ENCODE measurements at regions not wholly inside any gene's neighbourhood (a gene's known extent, or its start where the extent isn't known, plus 50 kb on each side); places are given as distances from the start of the nearest gene placed in this dataset.

DNA sequence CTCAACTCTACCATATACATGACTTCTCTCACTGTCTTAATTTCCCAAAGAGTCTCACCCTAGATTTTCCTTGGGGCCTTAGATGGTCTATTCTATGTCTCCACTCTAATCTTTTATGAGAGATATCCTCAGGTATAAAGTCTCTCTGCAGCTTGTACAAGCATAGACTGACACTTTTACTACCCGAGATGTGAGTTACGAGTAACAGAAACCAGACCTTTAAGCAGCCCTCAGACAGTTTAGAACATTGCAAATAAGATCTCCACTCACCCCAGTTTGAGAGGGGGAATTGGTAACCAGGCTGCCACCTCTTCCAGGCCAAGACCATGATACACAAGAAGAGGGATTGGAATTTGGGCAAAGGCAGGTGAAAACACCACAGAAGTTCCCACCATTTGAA lies 542.5 kb downstream of the TLE4 start:
- DNase-seq (ENCODE audit: low spot score) = no peak
- H3K4me2 ChIP-seq (ENCODE audit: insufficient read depth, low read length, poor library complexity, severe bottlenecking) = no peak overlapping the region
- H2AK5ac ChIP-seq (ENCODE audit: low read depth, low read length) = no peak overlapping the region
- H2BK15ac ChIP-seq (ENCODE audit: low read length) = no peak overlapping the region
- no peaks in the 10 kb centered on the region for H3K36me3 ChIP-seq (replicated peaks in 1 of 2; ENCODE audit: control insufficient read depth in 2 of 2, insufficient read depth in 2 of 2, low read length in 2 of 2)
- H3K9ac ChIP-seq (ENCODE audit: low read depth, low read length, poor library complexity) = no peak overlapping the region
- WGBS, 2 donors (ENCODE audit: extremely low coverage in 2 of 2, insufficient read length in 2 of 2, insufficient replicate concordance in 1 of 2) = no CpG with 5 or more reads among the region's 2 CpGs
- H3K4me1 ChIP-seq (ENCODE audit: control insufficient read depth in 2 of 2, insufficient read depth in 1 of 2, low read depth in 1 of 2, low read length in 2 of 2) = no peaks in the 10 kb centered on the region
- no peaks in the 10 kb centered on the region for H3K27me3 ChIP-seq (ENCODE audit: control insufficient read depth in 3 of 3, insufficient read depth in 3 of 3, low read depth in 1 of 3, low read length in 3 of 3)
- no peak overlapping the region for H2BK5ac ChIP-seq (ENCODE audit: low read length)
- no peak overlapping the region for H3K4me3 ChIP-seq (ENCODE audit: low read length in 2 of 2)
- H2BK120ac ChIP-seq (ENCODE audit: low read depth, low read length) = no peak overlapping the region
- no peak overlapping the region for H4K8ac ChIP-seq (ENCODE audit: low read depth, low read length)
- no peak overlapping the region for H3K4ac ChIP-seq (ENCODE audit: low read length)
- no peak overlapping the region for H3K14ac ChIP-seq (ENCODE audit: low read length)
- no peak overlapping the region for H2BK12ac ChIP-seq (ENCODE audit: low read length)
- no peak overlapping the region for H3K18ac ChIP-seq (ENCODE audit: low read length)
- H3K27ac ChIP-seq (replicated peaks; ENCODE audit: low read length) = no peak overlapping the region
- no peaks in the 10 kb centered on the region for H3K9me3 ChIP-seq (replicated peaks in 1 of 2; ENCODE audit: control insufficient read depth in 2 of 2, insufficient read depth in 1 of 2, low read depth in 1 of 2, low read length in 2 of 2)
- no peak overlapping the region for H3K23ac ChIP-seq (ENCODE audit: low read depth, low read length, poor library complexity)
- H4K91ac ChIP-seq (ENCODE audit: low read depth, low read length, poor library complexity) = no peak overlapping the region
- no peaks in the 10 kb centered on the region for H3K79me1 ChIP-seq (ENCODE audit: low read depth, low read length)
- no peak overlapping the region for H2AFZ ChIP-seq (ENCODE audit: low read length)

GRCh38 chr9:80107931-80108660 lies 536.3 kb downstream of the TLE4 start:
- no CpG with 5 or more reads among the region's 3 CpGs for WGBS, 2 donors (ENCODE audit: extremely low coverage in 2 of 2, insufficient read length in 2 of 2, insufficient replicate concordance in 1 of 2)
- H2BK120ac ChIP-seq (ENCODE audit: low read depth, low read length) = no peak overlapping the region
- H3K9ac ChIP-seq (ENCODE audit: low read depth, low read length, poor library complexity) = no peak overlapping the region
- H4K8ac ChIP-seq (ENCODE audit: low read depth, low read length) = no peak overlapping the region
- H3K79me1 ChIP-seq (ENCODE audit: low read depth, low read length) = no peaks in the 10 kb centered on the region
- H3K9me3 ChIP-seq (replicated peaks in 1 of 2; ENCODE audit: control insufficient read depth in 2 of 2, insufficient read depth in 1 of 2, low read depth in 1 of 2, low read length in 2 of 2) = no peaks in the 10 kb centered on the region
- no peak overlapping the region for H3K27ac ChIP-seq (replicated peaks; ENCODE audit: low read length)
- no peak overlapping the region for H3K4me2 ChIP-seq (ENCODE audit: insufficient read depth, low read length, poor library complexity, severe bottlenecking)
- no peak overlapping the region for H2BK12ac ChIP-seq (ENCODE audit: low read length)
- no peak overlapping the region for H3K23ac ChIP-seq (ENCODE audit: low read depth, low read length, poor library complexity)
- no peaks in the 10 kb centered on the region for H3K36me3 ChIP-seq (replicated peaks in 1 of 2; ENCODE audit: control insufficient read depth in 2 of 2, insufficient read depth in 2 of 2, low read length in 2 of 2)
- DNase-seq (ENCODE audit: low spot score) = no peak
- H3K18ac ChIP-seq (ENCODE audit: low read length) = no peak overlapping the region
- no peaks in the 10 kb centered on the region for H3K27me3 ChIP-seq (ENCODE audit: control insufficient read depth in 3 of 3, insufficient read depth in 3 of 3, low read depth in 1 of 3, low read length in 3 of 3)
- no peak overlapping the region for H3K14ac ChIP-seq (ENCODE audit: low read length)
- H3K4me1 ChIP-seq (ENCODE audit: control insufficient read depth in 2 of 2, insufficient read depth in 1 of 2, low read depth in 1 of 2, low read length in 2 of 2) = no peaks in the 10 kb centered on the region
- no peak overlapping the region for H4K91ac ChIP-seq (ENCODE audit: low read depth, low read length, poor library complexity)
- H3K4ac ChIP-seq (ENCODE audit: low read length) = no peak overlapping the region
- H2BK5ac ChIP-seq (ENCODE audit: low read length) = no peak overlapping the region
- no peak overlapping the region for H3K4me3 ChIP-seq (ENCODE audit: low read length in 2 of 2)
- no peak overlapping the region for H2BK15ac ChIP-seq (ENCODE audit: low read length)
- H2AFZ ChIP-seq (ENCODE audit: low read length) = no peak overlapping the region
- no peak overlapping the region for H2AK5ac ChIP-seq (ENCODE audit: low read depth, low read length)

GRCh38 chr9:80097476-80097875 lies 525.7 kb downstream of the TLE4 start:
- WGBS, 2 donors (ENCODE audit: extremely low coverage in 2 of 2, insufficient read length in 2 of 2, insufficient replicate concordance in 1 of 2) = no CpG with 5 or more reads among the region's 4 CpGs
- no peaks in the 10 kb centered on the region for H3K36me3 ChIP-seq (replicated peaks in 1 of 2; ENCODE audit: control insufficient read depth in 2 of 2, insufficient read depth in 2 of 2, low read length in 2 of 2)
- H2BK15ac ChIP-seq (ENCODE audit: low read length) = no peak overlapping the region
- no peaks in the 10 kb centered on the region for H3K79me1 ChIP-seq (ENCODE audit: low read depth, low read length)
- H3K27ac ChIP-seq (replicated peaks; ENCODE audit: low read length) = no peak overlapping the region
- H2BK12ac ChIP-seq (ENCODE audit: low read length) = no peak overlapping the region
- H2BK120ac ChIP-seq (ENCODE audit: low read depth, low read length) = no peak overlapping the region
- H3K4me3 ChIP-seq (ENCODE audit: low read length in 2 of 2) = no peak overlapping the region
- H3K4me1 ChIP-seq (ENCODE audit: control insufficient read depth in 2 of 2, insufficient read depth in 1 of 2, low read depth in 1 of 2, low read length in 2 of 2) = no peaks in the 10 kb centered on the region
- H3K14ac ChIP-seq (ENCODE audit: low read length) = no peak overlapping the region
- H3K23ac ChIP-seq (ENCODE audit: low read depth, low read length, poor library complexity) = no peak overlapping the region
- H2AK5ac ChIP-seq (ENCODE audit: low read depth, low read length) = no peak overlapping the region
- no peaks in the 10 kb centered on the region for H3K9me3 ChIP-seq (replicated peaks in 1 of 2; ENCODE audit: control insufficient read depth in 2 of 2, insufficient read depth in 1 of 2, low read depth in 1 of 2, low read length in 2 of 2)
- H3K18ac ChIP-seq (ENCODE audit: low read length) = no peak overlapping the region
- no peak overlapping the region for H3K4ac ChIP-seq (ENCODE audit: low read length)
- no peak overlapping the region for H3K9ac ChIP-seq (ENCODE audit: low read depth, low read length, poor library complexity)
- DNase-seq (ENCODE audit: low spot score) = no peak
- H2AFZ ChIP-seq (ENCODE audit: low read length) = no peak overlapping the region
- no peak overlapping the region for H3K4me2 ChIP-seq (ENCODE audit: insufficient read depth, low read length, poor library complexity, severe bottlenecking)
- H2BK5ac ChIP-seq (ENCODE audit: low read length) = no peak overlapping the region
- H4K8ac ChIP-seq (ENCODE audit: low read depth, low read length) = no peak overlapping the region
- H4K91ac ChIP-seq (ENCODE audit: low read depth, low read length, poor library complexity) = no peak overlapping the region
- no peaks in the 10 kb centered on the region for H3K27me3 ChIP-seq (ENCODE audit: control insufficient read depth in 3 of 3, insufficient read depth in 3 of 3, low read depth in 1 of 3, low read length in 3 of 3)

- Histone ChIP-seq H3K4me2 (ENCODE audit: insufficient read depth, low read length, poor library complexity, severe bottlenecking) (no peak overlapping the region), H3K9me3 (replicated peaks in 1 of 2; ENCODE audit: control insufficient read depth in 2 of 2, insufficient read depth in 1 of 2, low read depth in 1 of 2, low read length in 2 of 2) (no peaks in the 10 kb centered on the region), H4K91ac (ENCODE audit: low read depth, low read length, poor library complexity) (no peak overlapping the region), H2AK5ac (ENCODE audit: low read depth, low read length) (no peak overlapping the region), H3K36me3 (replicated peaks in 1 of 2; ENCODE audit: control insufficient read depth in 2 of 2, insufficient read depth in 2 of 2, low read length in 2 of 2) (no peaks in the 10 kb centered on the region), H3K4me3 (ENCODE audit: low read length in 2 of 2) (no peak overlapping the region), H3K27ac (replicated peaks; ENCODE audit: low read length) (no peak overlapping the region), H2BK120ac (ENCODE audit: low read depth, low read length) (no peak overlapping the region), H3K23ac (ENCODE audit: low read depth, low read length, poor library complexity) (no peak overlapping the region), H2AFZ (ENCODE audit: low read length) (no peak overlapping the region), H3K18ac (ENCODE audit: low read length) (no peak overlapping the region), H2BK15ac (ENCODE audit: low read length) (no peak overlapping the region), H2BK5ac (ENCODE audit: low read length) (no peak overlapping the region), H2BK12ac (ENCODE audit: low read length) (no peak overlapping the region), H3K27me3 (ENCODE audit: control insufficient read depth in 3 of 3, insufficient read depth in 3 of 3, low read depth in 1 of 3, low read length in 3 of 3) (no peaks in the 10 kb centered on the region), H3K9ac (ENCODE audit: low read depth, low read length, poor library complexity) (no peak overlapping the region), H3K79me1 (ENCODE audit: low read depth, low read length) (no peaks in the 10 kb centered on the region), H3K14ac (ENCODE audit: low read length) (no peak overlapping the region), H3K4me1 (ENCODE audit: control insufficient read depth in 2 of 2, insufficient read depth in 1 of 2, low read depth in 1 of 2, low read length in 2 of 2) (no peaks in the 10 kb centered on the region), H4K8ac (ENCODE audit: low read depth, low read length) (no peak overlapping the region), H3K4ac (ENCODE audit: low read length) (no peak overlapping the region)
- DNase-seq (ENCODE audit: low spot score) = no peak
- WGBS, 2 donors (ENCODE audit: extremely low coverage in 2 of 2, insufficient read length in 2 of 2, insufficient replicate concordance in 1 of 2) = no CpG with 5 or more reads among the region's 1 CpG
These were observed 522.5 kb downstream of the TLE4 start for GRCh38 chr9:80094176-80094771.
